Lower lobe of right lung (tissue), 2 donors: ENCODE measurements at regions not wholly inside any gene's neighbourhood (a gene's known extent, or its start where the extent isn't known, plus 50 kb on each side); places are given as distances from the start of the nearest gene placed in this dataset.

Experiments used
- ATAC-seq, 2 donors: fragments of 200-7000 bp; cut with Tn5 transposase; one replicate each; pipeline ENCODE4 v1.9.1; 2020 to 2022; ENCODE audit warnings: mild to moderate bottlenecking in 2 of 2, moderate library complexity in 2 of 2
- DNase-seq: peaks from one replicate; pipeline ENCODE4 v3.0.0-alpha.2; 2020
- H3K27ac ChIP-seq: fragments of 200-600 bp; one replicate; pipeline ENCODE4 v1.8.0; 2022
- H3K27me3 ChIP-seq: fragments of 200-600 bp; one replicate; pipeline ENCODE4 v1.8.0; 2022; ENCODE audit warnings: low read depth
- H3K36me3 ChIP-seq: fragments of 200-600 bp; one replicate; pipeline ENCODE4 v1.8.0; 2022; ENCODE audit warnings: mild to moderate bottlenecking
- H3K4me1 ChIP-seq: fragments of 200-600 bp; one replicate; pipeline ENCODE4 v1.8.0; 2022
- H3K4me3 ChIP-seq: fragments of 200-600 bp; one replicate; pipeline ENCODE4 v1.8.0; 2022; ENCODE audit warnings: mild to moderate bottlenecking
- H3K9me3 ChIP-seq: fragments of 200-600 bp; one replicate; pipeline ENCODE4 v1.8.0; 2022
- CTCF ChIP-seq: fragments of 200-600 bp; IDR thresholded peaks from one replicate; pipeline ENCODE4 v1.8.0; 2022; ENCODE audit warnings: antibody characterized with exemption, mild to moderate bottlenecking
- intact Hi-C: fragments of 100-400 bp; cut with DNase I; formaldehyde crosslinking; loops from one replicate; pipeline ENCODE4 v1.11.0; 2022
- donor health status: DM: no; HTN: yes; CAD: no; lungs with severe emphysema.

DNA sequence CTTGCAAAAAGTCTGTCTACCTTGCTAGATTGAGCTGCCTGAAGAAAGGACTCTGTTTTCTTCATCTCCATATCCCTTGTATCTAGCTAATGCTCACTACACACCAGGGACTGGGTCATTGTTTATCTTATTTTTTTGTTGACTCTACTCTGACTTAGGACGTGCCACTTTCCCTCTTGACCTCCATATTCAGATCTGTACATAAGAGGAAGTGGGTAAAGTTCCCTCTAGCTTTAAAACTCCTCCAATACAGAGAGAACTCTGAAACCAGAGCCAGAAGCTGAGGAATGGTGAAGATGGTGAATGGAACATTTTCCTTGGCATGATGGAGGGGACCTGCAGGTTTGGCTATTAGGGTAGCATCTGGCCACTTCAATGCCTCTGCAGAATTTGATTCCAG is 2026.1 kb upstream of the TENM3 start:
- no peaks in the 10 kb centered on the region for H3K36me3 ChIP-seq
- no peaks in the 10 kb centered on the region for H3K27me3 ChIP-seq
- TF ChIP-seq CTCF: no peak
- H3K4me3 ChIP-seq: no peak overlapping the region
- peaks cover 5% of the 10 kb centered on the region for H3K9me3 ChIP-seq
- H3K4me1 ChIP-seq: no peaks in the 10 kb centered on the region
- DNase-seq (no peak), ATAC-seq (no peak)
- H3K27ac ChIP-seq: no peak overlapping the region
- intact Hi-C loops: no loop called here

DNA sequence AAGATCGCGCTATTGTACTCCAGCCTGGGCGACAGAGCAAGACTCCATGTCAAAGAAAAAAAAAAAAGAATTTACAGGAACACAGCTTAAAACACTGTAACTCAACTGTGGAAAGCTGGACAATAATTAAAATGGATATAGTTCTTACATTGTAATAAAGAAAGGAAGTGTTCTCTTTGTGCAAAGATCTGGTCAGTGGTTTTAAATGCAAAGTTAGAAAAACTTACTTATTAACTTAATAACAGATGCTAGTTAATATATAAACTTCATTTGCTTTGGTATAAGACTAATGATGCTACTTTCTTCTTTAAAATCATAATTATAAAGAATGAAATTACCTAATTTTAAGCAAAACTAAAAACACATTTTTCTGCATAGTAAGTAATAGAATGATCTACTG is 2024.1 kb upstream of the TENM3 start:
- DNase-seq (no peak), ATAC-seq (no peak)
- Histone ChIP-seq H3K36me3 (no peaks in the 10 kb centered on the region), H3K4me1 (no peaks in the 10 kb centered on the region), H3K4me3 (no peak overlapping the region), H3K27me3 (no peaks in the 10 kb centered on the region), H3K9me3 (peaks cover 5% of the 10 kb centered on the region), H3K27ac (no peak overlapping the region)
- no peak for TF ChIP-seq CTCF
- intact Hi-C loops: no loop called here

GRCh38 chr4:180225977-180226376 is 2017.2 kb upstream of the TENM3 start:
- H3K36me3 ChIP-seq: no peaks in the 10 kb centered on the region
- no peaks in the 10 kb centered on the region for H3K4me1 ChIP-seq
- H3K9me3 ChIP-seq: peaks cover 3% of the 10 kb centered on the region
- no peak overlapping the region for H3K4me3 ChIP-seq
- H3K27me3 ChIP-seq: no peaks in the 10 kb centered on the region
- no peak overlapping the region for H3K27ac ChIP-seq
- no peak for DNase-seq
- intact Hi-C loops: no loop called here
- no peak for ATAC-seq
- TF ChIP-seq CTCF: no peak

GRCh38 chr4:180234730-180235129 is 2008.5 kb upstream of the TENM3 start:
- no peaks in the 10 kb centered on the region for H3K4me1 ChIP-seq
- no peaks in the 10 kb centered on the region for H3K27me3 ChIP-seq
- DNase-seq (no peak), ATAC-seq (no peak)
- intact Hi-C loops: no loop called here
- H3K27ac ChIP-seq: no peak overlapping the region
- no peaks in the 10 kb centered on the region for H3K9me3 ChIP-seq
- TF ChIP-seq CTCF: no peak
- H3K36me3 ChIP-seq: no peaks in the 10 kb centered on the region
- H3K4me3 ChIP-seq: no peak overlapping the region

- H3K4me1 ChIP-seq: no peaks in the 10 kb centered on the region
- no peak for DNase-seq
These were observed 2002.5 kb upstream of the TENM3 start for GRCh38 chr4:180240670-180241069.

More at GRCh38 chr4:180240670-180241069, 2002.5 kb upstream of the TENM3 start:
- H3K36me3 ChIP-seq: no peaks in the 10 kb centered on the region
- intact Hi-C loops: no loop called here
- no peak for TF ChIP-seq CTCF
- no peak overlapping the region for H3K27ac ChIP-seq
- H3K9me3 ChIP-seq: no peaks in the 10 kb centered on the region
- H3K4me3 ChIP-seq: no peak overlapping the region
- no peak for ATAC-seq
- no peaks in the 10 kb centered on the region for H3K27me3 ChIP-seq
